Tibial artery (tissue), 4 donors: ENCODE measurements at regions not wholly inside any gene's neighbourhood (a gene's known extent, or its start where the extent isn't known, plus 50 kb on each side); places are given as distances from the start of the nearest gene placed in this dataset.

Source experiments
- DNase-seq, 2 donors: peaks; one replicate each; pipeline ENCODE4 v3.0.0-alpha.2; 2019
- H3K27ac ChIP-seq, 2 donors: fragments of 200-600 bp; sonication (generic) in 1 of 2; 1 replicate in 1 of 2; 2 replicates in 1 of 2; pipeline ENCODE4 v1.5.1; 2018 to 2019; ENCODE audit warnings: mild to moderate bottlenecking in 1 of 2
- H3K27me3 ChIP-seq, 2 donors: fragments of 200-600 bp; sonication (generic) in 1 of 2; one replicate each; pipeline versions ENCODE4 v1.5.1 to v1.6.0; 2016 to 2019
- H3K36me3 ChIP-seq, 3 donors: fragments of 200-600 bp; sonication (generic) in 2 of 3; one replicate each; pipeline ENCODE4 v1.5.1; 2016 to 2019; ENCODE audit warnings: mild to moderate bottlenecking in 2 of 3
- H3K4me1 ChIP-seq, 4 donors: fragments of 200-600 bp; sonication (generic) in 2 of 4; 1 replicate in 3 of 4; 2 replicates in 1 of 4; pipeline ENCODE4 v1.5.1; 2016 to 2019
- H3K4me3 ChIP-seq, 2 donors: fragments of 200-600 bp; sonication (generic) in 1 of 2; 1 replicate in 1 of 2; 2 replicates in 1 of 2; pipeline ENCODE4 v1.5.1; 2018 to 2019; ENCODE audit warnings: mild to moderate bottlenecking in 2 of 2
- H3K9me3 ChIP-seq, 3 donors: fragments of 200-600 bp; sonication (generic) in 1 of 3; one replicate each; pipeline ENCODE4 v1.5.1; 2016 to 2019
- CTCF ChIP-seq, 2 experiments: fragments of 200-600 bp in 1 of 2; fragments of 450-650 bp in 1 of 2; IDR thresholded peaks; one replicate each; pipeline ENCODE4 v1.5.1; 2017 to 2019; ENCODE audit warnings: antibody characterized with exemption in 2 of 2, mild to moderate bottlenecking in 1 of 2, moderate library complexity in 1 of 2
- intact Hi-C: fragments of 100-400 bp; cut with DNase I; formaldehyde crosslinking; loops from one replicate; pipeline ENCODE4 v1.15.0; 2023; ENCODE audit warnings: low total_unique reads

GRCh38 chr4:20318001-20318908 lies 66.5 kb downstream of the SLIT2 start:
- Histone ChIP-seq H3K36me3 (no peaks in the 10 kb centered on the region), H3K4me3 (no peak overlapping the region), H3K27ac (no peak overlapping the region), H3K9me3 (no peaks in the 10 kb centered on the region), H3K4me1 (peaks cover 0 to 13% (median 0%) of the 10 kb centered on the region in 4 donors), H3K27me3 (no peaks in the 10 kb centered on the region)
- no peak for DNase-seq
- intact Hi-C loops, result no loop called here
- TF ChIP-seq CTCF (IDR thresholded peaks at IDR 0.05), result no peak

- Histone ChIP-seq H3K27ac (no peak overlapping the region), H3K4me1 (peaks cover 0 to 13% (median 0%) of the 10 kb centered on the region in 4 donors), H3K9me3 (no peaks in the 10 kb centered on the region), H3K36me3 (no peaks in the 10 kb centered on the region), H3K27me3 (no peaks in the 10 kb centered on the region), H3K4me3 (no peak overlapping the region)
- no peak for DNase-seq
- intact Hi-C loops, result no loop called here
- no peak for TF ChIP-seq CTCF (IDR thresholded peaks at IDR 0.05)
These were observed 67.2 kb downstream of the SLIT2 start for GRCh38 chr4:20318909-20319277.

DNA sequence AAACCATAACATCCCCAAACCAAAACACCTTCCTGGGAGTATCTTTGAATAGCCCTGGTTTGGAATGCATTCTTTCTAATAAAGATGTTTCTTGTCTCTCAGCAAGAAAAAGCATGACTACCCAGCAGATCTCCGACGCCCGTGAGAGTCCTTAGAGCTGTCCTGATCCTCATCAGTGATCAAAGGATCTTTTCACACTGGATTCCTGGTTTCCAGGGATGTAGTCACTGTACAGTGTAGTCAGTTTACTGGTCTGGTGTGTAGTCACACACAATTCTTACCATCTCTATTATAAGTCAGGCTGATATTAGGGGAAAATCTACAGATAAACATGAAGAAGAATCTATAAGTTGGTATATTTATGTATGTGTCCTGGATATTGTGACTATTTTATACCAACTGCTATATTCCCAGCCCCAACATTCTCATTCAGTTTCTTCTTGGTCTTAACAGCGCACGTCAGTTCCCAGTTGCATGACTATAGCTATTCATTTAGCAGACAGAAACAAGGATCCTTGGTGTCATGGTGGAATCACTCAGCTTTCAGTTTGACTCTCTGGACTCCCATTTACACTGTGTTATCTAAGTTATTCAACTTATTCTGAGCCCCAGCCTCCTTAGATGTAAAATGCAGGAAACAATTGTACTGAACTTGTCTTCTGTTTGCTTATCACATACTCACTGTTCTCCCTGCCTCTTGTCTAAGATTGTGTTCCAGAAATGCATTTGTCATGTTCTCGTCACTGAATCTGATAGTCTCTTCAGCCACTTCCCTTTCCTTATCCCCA lies 68.3 kb downstream of the SLIT2 start:
- peaks cover 0 to 13% (median 0%) of the 10 kb centered on the region in 4 donors for H3K4me1 ChIP-seq
- TF ChIP-seq CTCF (IDR thresholded peaks at IDR 0.05), result no peak
- H3K27ac ChIP-seq, result no peak overlapping the region
- DNase-seq, result no peak
- H3K4me3 ChIP-seq, result no peak overlapping the region
- no peaks in the 10 kb centered on the region for H3K27me3 ChIP-seq
- intact Hi-C loops, result no loop called here
- H3K36me3 ChIP-seq, result no peaks in the 10 kb centered on the region
- H3K9me3 ChIP-seq, result no peaks in the 10 kb centered on the region

DNA sequence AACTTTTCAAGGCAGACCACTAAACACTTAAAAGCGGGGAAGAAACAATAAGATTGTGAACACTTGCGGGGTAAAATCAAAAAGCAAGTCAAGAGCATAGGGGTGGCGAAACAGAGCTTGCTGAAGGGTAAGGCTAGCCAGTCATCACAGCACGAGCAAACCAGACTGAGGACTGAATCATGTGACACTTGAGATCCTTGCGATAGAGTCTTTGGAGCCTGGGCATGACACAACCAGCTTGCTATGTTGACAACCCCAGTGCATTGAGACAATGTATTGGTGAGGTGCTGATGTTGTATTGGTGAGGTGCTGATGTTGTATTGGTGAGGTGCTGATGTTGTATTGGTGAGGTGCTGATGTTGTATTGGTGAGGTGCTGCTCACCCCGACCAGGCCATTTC lies 72.3 kb downstream of the SLIT2 start:
- H3K27ac ChIP-seq, result no peak overlapping the region
- intact Hi-C loops, result no loop called here
- H3K9me3 ChIP-seq, result no peaks in the 10 kb centered on the region
- H3K27me3 ChIP-seq, result no peaks in the 10 kb centered on the region
- H3K4me3 ChIP-seq, result no peak overlapping the region
- H3K36me3 ChIP-seq, result no peaks in the 10 kb centered on the region
- no peak for DNase-seq
- no peak for TF ChIP-seq CTCF (IDR thresholded peaks at IDR 0.05)
- H3K4me1 ChIP-seq, result peaks cover 0 to 10% (median 0%) of the 10 kb centered on the region in 4 donors

DNA sequence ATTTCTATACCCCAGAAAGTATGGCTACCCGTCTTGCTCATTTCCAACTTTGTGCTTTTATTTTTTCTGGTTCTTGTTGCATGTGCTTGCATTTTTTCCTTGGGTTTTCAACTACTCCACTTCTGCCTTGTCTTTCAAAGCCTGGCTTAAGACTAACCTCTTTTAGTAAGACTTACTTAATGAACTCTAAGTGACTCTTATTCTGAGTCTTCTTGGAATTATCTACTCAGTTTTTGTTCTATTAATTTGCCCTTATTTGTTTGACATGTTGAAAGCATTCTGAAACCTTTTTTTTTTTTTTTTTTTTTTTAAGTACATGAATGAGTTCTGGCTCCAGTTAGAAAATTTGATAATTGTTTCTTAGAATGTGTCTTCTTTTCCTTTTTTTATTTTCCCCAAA lies 74.8 kb downstream of the SLIT2 start:
- no peak overlapping the region for H3K27ac ChIP-seq
- H3K27me3 ChIP-seq, result no peaks in the 10 kb centered on the region
- intact Hi-C loops, result no loop called here
- no peaks in the 10 kb centered on the region for H3K36me3 ChIP-seq
- H3K4me1 ChIP-seq, result peaks cover 0 to 10% (median 0%) of the 10 kb centered on the region in 4 donors
- TF ChIP-seq CTCF (IDR thresholded peaks at IDR 0.05), result no peak
- H3K4me3 ChIP-seq, result no peak overlapping the region
- H3K9me3 ChIP-seq, result no peaks in the 10 kb centered on the region
- no peak for DNase-seq
